ENCODE measurements at regions not wholly inside any gene's neighbourhood (a gene's known extent, or its start where the extent isn't known, plus 50 kb on each side); places are given as distances from the start of the nearest gene placed in this dataset.

- DNase-seq (ENCODE audit: missing footprints) = no peak
Measured at GRCh38 chr2:193538061-193538460, 1343.3 kb upstream of the TMEFF2 start.

DNA sequence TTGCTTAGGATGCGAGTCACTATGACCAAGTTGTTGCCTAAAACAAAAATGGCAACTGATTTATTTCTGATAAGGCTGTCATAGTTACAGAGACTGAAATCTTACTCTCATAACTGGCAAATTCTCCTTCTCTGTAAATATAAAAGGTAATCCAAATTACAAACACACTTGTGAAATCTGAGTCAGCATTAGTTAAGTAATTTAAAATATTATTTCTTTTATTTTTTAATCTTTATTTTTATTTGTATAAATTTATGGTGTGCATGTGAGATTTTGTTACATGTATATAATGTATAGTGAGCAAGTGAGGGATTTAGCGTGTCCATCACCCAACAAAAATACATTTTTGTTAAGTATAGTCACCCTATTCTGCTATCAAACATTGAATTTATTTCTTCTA lies 1342.8 kb upstream of the TMEFF2 start:
- DNase-seq (ENCODE audit: missing footprints) (no peak), ATAC-seq (no peak)
- intact Hi-C loops (cut with DNase I) = no loop called here

More at GRCh38 chr2:193538061-193538460, 1343.3 kb upstream of the TMEFF2 start:
- intact Hi-C loops (cut with DNase I) = no loop called here
- no peak for ATAC-seq

GRCh38 chr2:193528458-193528857 lies 1333.7 kb upstream of the TMEFF2 start:
- DNase-seq (ENCODE audit: missing footprints) = no peak
- no peak for ATAC-seq
- intact Hi-C loops (cut with DNase I) = no loop called here

- ATAC-seq = no peak
Measured at GRCh38 chr2:193527146-193527545, 1332.4 kb upstream of the TMEFF2 start.

GRCh38 chr2:193523662-193524061 lies 1328.9 kb upstream of the TMEFF2 start:
- ATAC-seq (no peak), DNase-seq (ENCODE audit: missing footprints) (no peak)
- intact Hi-C loops (cut with DNase I) = no loop called here

More at GRCh38 chr2:193527146-193527545, 1332.4 kb upstream of the TMEFF2 start:
- no peak for DNase-seq (ENCODE audit: missing footprints)
- intact Hi-C loops (cut with DNase I) = no loop called here

- intact Hi-C loops (cut with DNase I) = no loop called here
- DNase-seq (ENCODE audit: missing footprints) (no peak), ATAC-seq (no peak)
Measured at GRCh38 chr2:193521523-193521922, 1326.8 kb upstream of the TMEFF2 start.

- DNase-seq (ENCODE audit: missing footprints) (no peak), ATAC-seq (no peak)
- intact Hi-C loops (cut with DNase I) = no loop called here
Measured at GRCh38 chr2:193520709-193521458, 1326.2 kb upstream of the TMEFF2 start.

DNA sequence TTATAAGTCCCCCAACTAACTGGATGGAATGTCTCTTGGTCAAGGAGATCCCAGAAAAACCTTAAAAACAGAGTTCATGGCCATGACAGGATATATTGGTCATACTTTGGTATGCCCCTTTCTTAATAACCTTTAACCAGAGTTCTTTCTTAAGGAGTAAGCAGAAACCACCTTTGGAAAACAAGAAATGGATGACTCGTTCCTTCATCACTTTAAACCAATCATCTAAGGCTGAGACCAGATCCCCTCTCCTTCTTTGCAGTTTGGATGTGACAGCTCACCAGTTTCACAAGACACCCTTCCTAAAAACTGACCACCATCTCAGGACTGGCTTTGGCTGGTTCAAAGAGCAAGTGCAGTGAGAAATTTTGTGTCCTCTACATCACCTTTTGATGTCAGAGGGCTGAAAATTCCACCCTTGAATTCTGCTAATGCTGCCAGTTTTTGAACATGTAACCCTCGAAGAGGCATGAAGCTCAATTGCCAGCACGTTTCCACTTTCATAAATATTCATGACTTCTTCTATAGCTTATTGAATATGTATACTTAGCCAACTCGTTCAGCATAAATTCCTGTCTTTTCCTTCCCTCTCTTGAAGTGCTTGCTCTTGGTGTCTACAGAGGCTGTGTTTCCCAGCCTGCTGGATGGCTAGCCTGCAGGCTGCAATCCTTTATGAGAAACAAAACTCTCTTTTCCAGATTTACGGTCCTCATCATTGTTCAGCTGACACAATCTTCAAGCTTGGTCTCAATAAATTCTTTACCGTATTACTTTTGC lies 1323.5 kb upstream of the TMEFF2 start:
- intact Hi-C loops (cut with DNase I) = no loop called here
- DNase-seq (ENCODE audit: missing footprints) = no peak
- no peak for ATAC-seq

DNA sequence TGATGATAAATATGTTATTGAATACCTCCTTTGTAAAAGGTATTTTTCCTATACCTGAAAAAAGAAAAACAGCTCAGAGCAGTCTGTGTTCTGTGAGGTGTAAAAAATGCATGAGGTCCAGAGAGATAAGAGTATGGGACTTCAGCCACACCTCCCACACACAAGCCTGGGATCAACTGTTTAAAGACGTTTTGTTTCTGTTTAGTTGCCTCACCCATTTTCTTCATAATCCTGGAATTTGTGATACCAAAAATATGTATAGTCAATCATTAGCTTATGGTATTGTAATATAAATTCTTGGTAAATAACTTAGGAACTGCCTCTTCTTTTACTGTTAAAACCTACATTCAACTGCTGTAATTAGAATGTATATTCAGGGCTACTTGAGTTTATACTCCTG lies 1322.9 kb upstream of the TMEFF2 start:
- ATAC-seq (no peak), DNase-seq (ENCODE audit: missing footprints) (no peak)
- intact Hi-C loops (cut with DNase I) = no loop called here

DNA sequence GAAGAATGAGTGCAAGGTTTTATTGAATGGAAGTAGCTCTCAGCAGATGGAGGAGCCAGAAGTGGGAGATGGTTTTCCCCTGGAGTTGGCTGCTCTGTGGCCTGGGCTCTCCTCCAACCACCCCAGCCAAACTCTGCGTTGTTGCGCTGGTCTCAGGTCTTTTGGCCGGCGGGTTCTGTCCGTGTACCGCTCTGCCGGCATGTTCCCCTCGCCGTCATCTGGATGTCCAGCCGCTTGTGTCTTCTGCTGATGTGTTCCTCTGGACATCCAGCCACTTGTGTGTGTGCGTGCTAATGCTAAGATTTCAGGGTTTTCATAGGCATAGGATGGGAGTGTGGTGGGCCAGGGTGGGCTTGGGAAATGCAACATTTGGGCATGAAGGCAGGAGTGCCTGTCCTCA lies 1311.3 kb upstream of the TMEFF2 start:
- intact Hi-C loops (cut with DNase I) = no loop called here
- ATAC-seq (no peak), DNase-seq (ENCODE audit: missing footprints) (no peak)

DNA sequence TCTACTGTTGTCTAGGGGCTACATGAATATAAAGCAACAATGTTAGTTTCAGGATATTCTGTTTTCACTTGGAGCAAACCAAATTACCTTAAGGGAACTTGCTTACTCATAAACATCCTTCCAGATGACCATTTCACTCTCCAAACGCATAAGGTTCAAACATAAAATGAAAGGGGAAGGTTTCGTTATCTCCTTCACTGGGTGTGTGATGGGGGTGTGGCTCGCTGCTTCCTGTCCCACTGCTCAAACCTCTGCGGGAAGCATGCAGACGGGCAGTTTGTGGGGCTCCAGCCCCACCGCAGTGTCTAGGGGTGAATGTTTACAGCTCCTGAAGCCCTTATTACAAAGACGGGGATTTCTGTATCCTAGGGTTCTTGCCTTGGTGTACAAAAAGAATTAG lies 1310.9 kb upstream of the TMEFF2 start:
- ATAC-seq (no peak), DNase-seq (ENCODE audit: missing footprints) (no peak)
- intact Hi-C loops (cut with DNase I) = no loop called here

- intact Hi-C loops (cut with DNase I) = no loop called here
- ATAC-seq (no peak), DNase-seq (ENCODE audit: missing footprints) (no peak)
Measured at GRCh38 chr2:193502363-193503035, 1307.8 kb upstream of the TMEFF2 start.

DNA sequence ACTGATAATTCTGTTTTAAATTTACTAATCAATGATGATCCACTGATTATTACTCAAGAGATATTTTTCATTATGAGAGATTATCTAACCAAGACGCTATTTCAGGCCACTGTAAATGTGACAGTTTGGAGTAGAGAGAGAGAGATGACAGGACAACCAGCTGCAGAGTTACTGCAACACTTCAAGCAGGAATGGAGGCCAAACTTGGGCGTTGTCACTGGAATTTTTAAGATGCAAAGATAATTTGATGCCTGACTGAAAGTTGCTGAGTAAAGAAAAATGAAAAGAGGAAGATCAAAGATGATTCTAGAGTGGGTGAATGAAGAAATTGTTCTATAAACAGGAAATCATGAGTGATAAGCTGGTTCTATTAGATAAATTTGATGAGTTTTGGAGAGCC lies 1302.1 kb upstream of the TMEFF2 start:
- ATAC-seq (no peak), DNase-seq (ENCODE audit: missing footprints) (no peak)
- intact Hi-C loops (cut with DNase I) = no loop called here

DNA sequence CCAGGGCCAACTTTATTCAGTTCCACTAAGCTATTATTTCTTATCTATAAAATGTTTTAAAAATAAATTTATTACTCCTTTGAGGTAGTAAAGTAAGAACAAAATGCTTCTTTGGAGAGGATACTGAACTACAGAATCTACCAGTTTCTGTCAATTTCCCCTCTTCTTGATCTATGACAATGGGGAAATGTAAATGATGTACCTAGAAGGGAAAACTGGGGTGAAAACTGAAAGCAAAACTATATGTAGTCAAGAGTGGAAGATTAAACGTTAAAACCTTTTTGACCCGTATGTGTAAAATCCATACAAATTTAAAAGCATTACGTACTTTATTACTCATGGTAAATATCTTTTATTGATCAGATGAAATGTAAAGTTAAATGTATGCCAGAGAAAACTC lies 1287.8 kb upstream of the TMEFF2 start:
- DNase-seq (ENCODE audit: missing footprints) = no peak
- intact Hi-C loops (cut with DNase I) = no loop called here
- no peak for ATAC-seq

GRCh38 chr2:193480187-193480586 lies 1285.5 kb upstream of the TMEFF2 start:
- ATAC-seq (no peak), DNase-seq (ENCODE audit: missing footprints) (no peak)
- intact Hi-C loops (cut with DNase I) = no loop called here

DNA sequence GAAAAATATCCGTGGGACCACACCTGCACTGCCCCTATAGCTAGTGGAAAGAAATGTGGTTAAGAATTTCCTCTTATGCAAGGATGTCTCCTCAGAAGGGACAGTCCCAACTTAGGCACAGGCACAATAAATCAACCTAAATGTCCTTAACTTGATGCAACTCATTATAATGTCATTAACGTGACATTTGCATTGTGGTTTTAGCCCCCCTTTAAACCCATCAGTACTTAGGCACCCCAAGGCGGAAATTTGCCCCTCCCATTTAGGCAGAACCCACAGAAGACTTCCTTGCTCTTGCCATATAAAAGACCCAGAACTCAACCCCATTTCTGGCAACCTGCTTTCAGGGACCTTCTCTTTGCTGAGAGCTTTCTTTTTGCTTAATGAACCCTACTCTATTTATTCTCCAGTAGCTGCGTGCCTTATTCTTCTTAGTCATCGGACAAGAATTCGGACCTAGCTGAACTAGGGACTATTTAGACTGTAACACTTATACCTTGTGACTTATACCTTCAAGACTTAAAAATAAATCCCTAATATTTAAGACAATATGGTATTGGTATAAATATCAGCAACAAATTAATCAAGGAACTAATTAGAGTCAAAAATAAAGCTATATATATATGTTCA lies 1281.6 kb upstream of the TMEFF2 start:
- intact Hi-C loops (cut with DNase I) = no loop called here
- ATAC-seq (no peak), DNase-seq (ENCODE audit: missing footprints) (no peak)

GRCh38 chr2:193475038-193475437 lies 1280.3 kb upstream of the TMEFF2 start:
- DNase-seq (ENCODE audit: missing footprints) = no peak
- intact Hi-C loops (cut with DNase I) = no loop called here
- no peak for ATAC-seq

GRCh38 chr2:193469251-193469650 lies 1274.5 kb upstream of the TMEFF2 start:
- no peak for ATAC-seq
- intact Hi-C loops (cut with DNase I) = no loop called here
- no peak for DNase-seq (ENCODE audit: missing footprints)

DNA sequence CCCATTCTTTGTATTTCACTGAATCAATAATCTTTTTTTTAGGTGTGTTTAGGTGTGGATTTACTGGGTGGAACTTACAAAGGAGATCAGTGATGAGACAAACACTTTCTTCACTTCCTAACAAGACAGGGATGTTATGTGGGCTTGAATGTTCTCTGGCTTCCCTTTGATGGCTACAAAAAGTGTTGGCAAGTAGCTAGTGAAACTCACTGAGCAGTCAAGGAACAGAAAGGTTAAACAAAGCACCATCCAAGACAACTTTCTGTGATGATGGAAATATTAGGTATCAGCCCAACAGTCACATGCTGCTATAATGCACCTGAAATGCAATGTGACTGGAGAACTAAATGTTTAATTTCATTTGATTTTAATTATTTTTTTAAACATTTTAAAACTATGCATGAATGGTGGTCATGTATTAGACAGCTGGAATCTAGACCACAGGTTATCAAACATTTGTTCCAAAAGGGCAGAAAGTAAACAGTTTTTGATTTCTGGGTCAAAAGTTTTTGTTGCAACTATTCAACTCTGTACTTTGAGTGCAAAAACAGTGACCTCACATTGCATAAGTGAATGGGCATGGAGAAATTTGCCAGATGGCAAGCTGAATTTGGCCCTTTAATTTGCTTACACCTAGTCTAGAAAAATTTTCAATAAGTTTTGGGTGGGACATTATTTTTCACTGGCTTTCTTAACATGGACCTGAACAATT lies 1272.7 kb upstream of the TMEFF2 start:
- intact Hi-C loops (cut with DNase I) = no loop called here
- no peak for ATAC-seq
- DNase-seq (ENCODE audit: missing footprints) = no peak

Data from Right ventricle myocardium inferior (tissue), 1 donor.